C4-2B (cell line): ENCODE measurements at regions not wholly inside any gene's neighbourhood (a gene's known extent, or its start where the extent isn't known, plus 50 kb on each side); places are given as distances from the start of the nearest gene placed in this dataset.

Source experiments
- ZFX ChIP-seq: fragments of 450-650 bp; IDR thresholded peaks from 2 replicates; pipeline ENCODE4 v1.6.1; 2017
- TF ChIP-seq, protein P1 (sequence below): fragments of 450-650 bp; conservative IDR thresholded peaks from 2 replicates; pipeline ENCODE4 v1.5.1; 2017; ENCODE audit warnings: mild to moderate bottlenecking

- TF ChIP-seq, protein P1, sequence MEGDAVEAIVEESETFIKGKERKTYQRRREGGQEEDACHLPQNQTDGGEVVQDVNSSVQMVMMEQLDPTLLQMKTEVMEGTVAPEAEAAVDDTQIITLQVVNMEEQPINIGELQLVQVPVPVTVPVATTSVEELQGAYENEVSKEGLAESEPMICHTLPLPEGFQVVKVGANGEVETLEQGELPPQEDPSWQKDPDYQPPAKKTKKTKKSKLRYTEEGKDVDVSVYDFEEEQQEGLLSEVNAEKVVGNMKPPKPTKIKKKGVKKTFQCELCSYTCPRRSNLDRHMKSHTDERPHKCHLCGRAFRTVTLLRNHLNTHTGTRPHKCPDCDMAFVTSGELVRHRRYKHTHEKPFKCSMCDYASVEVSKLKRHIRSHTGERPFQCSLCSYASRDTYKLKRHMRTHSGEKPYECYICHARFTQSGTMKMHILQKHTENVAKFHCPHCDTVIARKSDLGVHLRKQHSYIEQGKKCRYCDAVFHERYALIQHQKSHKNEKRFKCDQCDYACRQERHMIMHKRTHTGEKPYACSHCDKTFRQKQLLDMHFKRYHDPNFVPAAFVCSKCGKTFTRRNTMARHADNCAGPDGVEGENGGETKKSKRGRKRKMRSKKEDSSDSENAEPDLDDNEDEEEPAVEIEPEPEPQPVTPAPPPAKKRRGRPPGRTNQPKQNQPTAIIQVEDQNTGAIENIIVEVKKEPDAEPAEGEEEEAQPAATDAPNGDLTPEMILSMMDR: no peak
- TF ChIP-seq ZFX: no peak
These were observed 67.4 kb upstream of the PRDM11 start for GRCh38 chr11:45079075-45079444.
